ENCODE measurements at regions not wholly inside any gene's neighbourhood (a gene's known extent, or its start where the extent isn't known, plus 50 kb on each side); places are given as distances from the start of the nearest gene placed in this dataset.

DNA sequence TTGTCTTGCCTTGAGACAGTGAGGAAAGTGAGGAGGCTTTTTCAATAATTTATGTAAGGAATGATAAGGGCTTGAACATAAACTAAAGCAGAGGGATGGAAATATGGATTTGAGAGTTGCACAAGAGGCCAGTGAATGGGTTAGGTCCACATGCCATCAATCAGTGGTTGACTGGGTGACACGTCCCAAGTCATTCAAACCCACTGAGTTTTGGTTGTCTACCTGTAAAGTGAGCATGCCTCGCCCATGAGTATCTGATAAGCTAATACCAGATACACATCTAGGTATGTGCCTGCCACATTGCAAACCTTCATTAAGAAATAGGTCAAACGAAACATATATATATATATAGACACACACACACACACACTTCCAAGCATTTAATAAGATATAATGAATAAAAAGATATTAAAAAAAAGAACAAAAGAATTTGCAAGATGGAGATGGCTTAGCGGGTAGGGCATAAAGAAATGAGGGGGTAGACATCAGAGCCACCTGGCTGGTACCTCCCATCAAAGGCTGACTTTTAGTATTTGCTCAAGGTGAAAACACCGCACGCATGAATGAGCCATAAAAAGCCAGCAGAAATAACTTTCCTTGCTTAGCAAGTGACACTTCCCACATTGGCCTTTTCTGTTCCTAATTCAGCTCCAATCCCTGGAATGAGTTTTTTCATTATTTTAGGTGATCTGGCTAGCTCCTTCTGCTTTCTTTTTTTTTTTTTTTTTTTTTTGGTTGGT is 109.1 kb upstream of the GGTLC1 start:
- TF ChIP-seq, protein P1, sequence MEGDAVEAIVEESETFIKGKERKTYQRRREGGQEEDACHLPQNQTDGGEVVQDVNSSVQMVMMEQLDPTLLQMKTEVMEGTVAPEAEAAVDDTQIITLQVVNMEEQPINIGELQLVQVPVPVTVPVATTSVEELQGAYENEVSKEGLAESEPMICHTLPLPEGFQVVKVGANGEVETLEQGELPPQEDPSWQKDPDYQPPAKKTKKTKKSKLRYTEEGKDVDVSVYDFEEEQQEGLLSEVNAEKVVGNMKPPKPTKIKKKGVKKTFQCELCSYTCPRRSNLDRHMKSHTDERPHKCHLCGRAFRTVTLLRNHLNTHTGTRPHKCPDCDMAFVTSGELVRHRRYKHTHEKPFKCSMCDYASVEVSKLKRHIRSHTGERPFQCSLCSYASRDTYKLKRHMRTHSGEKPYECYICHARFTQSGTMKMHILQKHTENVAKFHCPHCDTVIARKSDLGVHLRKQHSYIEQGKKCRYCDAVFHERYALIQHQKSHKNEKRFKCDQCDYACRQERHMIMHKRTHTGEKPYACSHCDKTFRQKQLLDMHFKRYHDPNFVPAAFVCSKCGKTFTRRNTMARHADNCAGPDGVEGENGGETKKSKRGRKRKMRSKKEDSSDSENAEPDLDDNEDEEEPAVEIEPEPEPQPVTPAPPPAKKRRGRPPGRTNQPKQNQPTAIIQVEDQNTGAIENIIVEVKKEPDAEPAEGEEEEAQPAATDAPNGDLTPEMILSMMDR (IDR thresholded peaks at IDR 0.05) = no peak
- no peak for TF ChIP-seq ZFX (IDR thresholded peaks at IDR 0.05; ENCODE audit: borderline replicate concordance)
